ENCODE measurements at regions not wholly inside any gene's neighbourhood (a gene's known extent, or its start where the extent isn't known, plus 50 kb on each side); places are given as distances from the start of the nearest gene placed in this dataset.

GRCh38 chr13:85995788-85996418, 196.7 kb upstream of the SLITRK6 start:
- H3K9ac ChIP-seq (ENCODE audit: low read depth in 1 of 2, low read length in 2 of 2) = no peak overlapping the region
- no peaks in the 10 kb centered on the region for H3K36me3 ChIP-seq (ENCODE audit: control insufficient read depth in 4 of 4, insufficient read depth in 3 of 4, low read depth in 1 of 4, low read length in 3 of 4)
- TF ChIP-seq ZBTB33 (IDR thresholded peaks at IDR 0.05) (no peak), SP1 (IDR thresholded peaks at IDR 0.05) (no peak), TAF1 (conservative IDR thresholded peaks at IDR 0.05) (no peak), MAX (IDR thresholded peaks at IDR 0.05) (no peak), RAD21 (IDR thresholded peaks at IDR 0.05) (no peak)
- H3K4me3 ChIP-seq (ENCODE audit: low read depth in 1 of 3, low read length in 3 of 3) = no peak overlapping the region
- no peaks in the 10 kb centered on the region for H3K27me3 ChIP-seq (ENCODE audit: control insufficient read depth in 4 of 4, insufficient read depth in 4 of 4, low read length in 3 of 4)
- no peaks in the 10 kb centered on the region for H3K4me1 ChIP-seq (ENCODE audit: control insufficient read depth in 4 of 4, insufficient read depth in 4 of 4, low read length in 3 of 4)
- H3K9me3 ChIP-seq (ENCODE audit: control insufficient read depth in 4 of 4, low read length in 3 of 4) = no peaks in the 10 kb centered on the region
- no peak for DNase-seq (ENCODE audit: low spot score)
- WGBS = 52% methylated on average over 3 of the region's 3 CpGs
- H3K27ac ChIP-seq (ENCODE audit: low read depth in 1 of 2, low read length in 2 of 2) = no peak overlapping the region

GRCh38 chr13:85993567-85993966, 194.3 kb upstream of the SLITRK6 start:
- WGBS = 78% methylated on average over 1 of the region's 1 CpG
- DNase-seq (ENCODE audit: low spot score) = no peak
- TF ChIP-seq RAD21 (IDR thresholded peaks at IDR 0.05) = no peak
- no peak for TF ChIP-seq JUND (IDR thresholded peaks at IDR 0.05)
- no peak for TF ChIP-seq HNF4A (conservative IDR thresholded peaks at IDR 0.05)
- no peak for TF ChIP-seq NR2F2 (IDR thresholded peaks at IDR 0.05)
- no peak for TF ChIP-seq RXRA (IDR thresholded peaks at IDR 0.05)
- TF ChIP-seq ATF3 (IDR thresholded peaks at IDR 0.05) = no peak
- TF ChIP-seq FOXA1 (IDR thresholded peaks at IDR 0.05) = no peak
- no peak for TF ChIP-seq HNF4G (IDR thresholded peaks at IDR 0.05)
- no peak for TF ChIP-seq ZBTB33 (IDR thresholded peaks at IDR 0.05)
- TF ChIP-seq FOXA2 (IDR thresholded peaks at IDR 0.05) = no peak
- no peak for TF ChIP-seq SP1 (IDR thresholded peaks at IDR 0.05)
- TF ChIP-seq TAF1 (conservative IDR thresholded peaks at IDR 0.05) = no peak
- no peak for TF ChIP-seq YY1 (IDR thresholded peaks at IDR 0.05)
- no peak for TF ChIP-seq CTCF (IDR thresholded peaks at IDR 0.05; ENCODE audit: low read depth, low read length, missing input control)
- no peak for TF ChIP-seq REST (IDR thresholded peaks at IDR 0.05)

More at GRCh38 chr13:85993567-85993966, 194.3 kb upstream of the SLITRK6 start:
- Histone ChIP-seq H3K27me3 (ENCODE audit: control insufficient read depth in 4 of 4, insufficient read depth in 4 of 4, low read length in 3 of 4) (no peaks in the 10 kb centered on the region), H3K36me3 (ENCODE audit: control insufficient read depth in 4 of 4, insufficient read depth in 3 of 4, low read depth in 1 of 4, low read length in 3 of 4) (no peaks in the 10 kb centered on the region), H3K9ac (ENCODE audit: low read depth in 1 of 2, low read length in 2 of 2) (no peak overlapping the region), H3K27ac (ENCODE audit: low read depth in 1 of 2, low read length in 2 of 2) (no peak overlapping the region), H3K9me3 (ENCODE audit: control insufficient read depth in 4 of 4, low read length in 3 of 4) (no peaks in the 10 kb centered on the region), H3K4me1 (ENCODE audit: control insufficient read depth in 4 of 4, insufficient read depth in 4 of 4, low read length in 3 of 4) (no peaks in the 10 kb centered on the region), H3K4me3 (ENCODE audit: low read depth in 1 of 3, low read length in 3 of 3) (no peak overlapping the region)

All from liver (tissue), 8 donors.